GM04503 (cell line): ENCODE measurements at regions not wholly inside any gene's neighbourhood (a gene's known extent, or its start where the extent isn't known, plus 50 kb on each side); places are given as distances from the start of the nearest gene placed in this dataset.
"Not testable (repeated sequence)": the region's sequence is repeated elsewhere in the genome, so short reads cannot be mapped to it uniquely, and the experiment has no call there.

Source experiments
- DNase-seq: peaks from one replicate; pipeline ENCODE4 v3.0.0-alpha.2; 2012; ENCODE audit warnings: low read depth

DNA sequence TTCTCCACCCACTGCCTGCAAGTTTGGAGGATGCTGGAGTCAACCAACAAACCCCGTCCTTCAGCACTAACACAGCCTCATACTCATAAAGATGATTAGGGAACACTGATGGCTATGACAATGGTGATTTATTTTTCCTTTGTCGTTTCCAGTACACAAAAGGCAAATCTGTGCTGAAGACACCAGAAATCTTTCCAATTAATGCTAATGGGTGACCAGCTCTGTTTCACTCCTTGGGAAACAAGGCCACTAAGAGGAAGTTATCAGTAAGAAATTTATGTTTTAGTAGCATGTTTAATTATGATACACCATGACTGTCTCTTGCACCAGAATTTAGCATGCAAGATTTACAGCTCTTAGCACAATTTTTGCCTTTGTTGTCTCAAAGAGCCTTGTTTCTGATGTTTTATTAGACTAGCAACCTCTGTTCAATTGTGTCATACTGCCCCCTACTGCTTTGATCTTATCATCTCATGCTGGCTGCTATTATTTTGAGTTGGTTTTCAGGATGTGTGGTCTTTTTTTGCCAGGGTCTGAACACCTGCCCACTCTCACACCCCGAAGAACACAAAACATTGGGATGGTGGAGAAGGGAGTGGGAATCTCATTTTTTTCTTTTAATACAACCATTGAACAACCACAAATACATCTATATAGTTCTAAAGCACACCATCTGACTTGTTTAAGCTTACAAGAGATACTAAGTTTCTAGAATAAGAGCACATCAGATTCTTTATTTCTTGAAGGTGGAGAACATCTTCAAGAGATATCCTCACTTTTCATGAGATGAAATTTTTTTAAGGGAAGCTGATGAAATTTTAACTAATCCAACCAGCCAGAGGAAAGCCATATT lies 160.9 kb downstream of the SPTSSA start:
- DNase-seq = peak; percentile 11

DNA sequence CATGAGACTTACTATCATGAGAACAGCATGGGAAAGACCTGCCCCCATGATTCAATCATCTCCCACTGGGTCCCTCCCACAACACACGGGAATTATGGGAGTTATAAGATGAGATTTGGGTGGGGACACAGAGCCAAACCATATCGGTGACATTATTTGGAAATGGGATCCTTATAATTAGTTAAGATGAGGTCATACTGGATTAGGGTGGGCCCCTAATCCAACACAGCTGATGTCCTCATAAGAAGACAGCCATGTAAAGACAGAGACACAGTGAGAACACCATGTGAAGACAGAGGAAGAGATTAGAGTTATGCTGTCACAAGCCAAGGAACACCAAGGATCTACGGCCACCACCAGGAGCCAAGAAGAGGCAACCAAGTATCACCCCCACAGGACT lies 161.7 kb downstream of the SPTSSA start:
- DNase-seq = no peak

DNA sequence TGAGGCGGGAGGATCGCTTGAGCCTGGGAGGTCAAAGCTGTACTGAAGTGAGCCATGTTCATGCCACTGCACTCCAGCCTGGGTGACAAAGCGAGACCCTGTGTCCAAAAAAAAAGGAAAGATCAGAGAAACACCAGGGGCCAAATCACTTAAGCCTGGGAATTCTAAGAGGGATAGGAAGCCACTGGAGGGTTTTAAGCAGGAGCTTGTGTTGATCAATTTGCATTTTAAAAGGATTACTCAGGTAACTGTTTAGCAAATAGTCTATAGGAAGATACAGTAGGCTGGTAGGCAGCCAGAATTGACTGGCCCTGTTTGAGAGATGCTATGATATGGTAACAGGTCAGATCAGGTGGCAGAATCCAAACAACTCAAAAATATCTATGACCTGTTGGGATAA lies 162.7 kb downstream of the SPTSSA start:
- DNase-seq = no peak

DNA sequence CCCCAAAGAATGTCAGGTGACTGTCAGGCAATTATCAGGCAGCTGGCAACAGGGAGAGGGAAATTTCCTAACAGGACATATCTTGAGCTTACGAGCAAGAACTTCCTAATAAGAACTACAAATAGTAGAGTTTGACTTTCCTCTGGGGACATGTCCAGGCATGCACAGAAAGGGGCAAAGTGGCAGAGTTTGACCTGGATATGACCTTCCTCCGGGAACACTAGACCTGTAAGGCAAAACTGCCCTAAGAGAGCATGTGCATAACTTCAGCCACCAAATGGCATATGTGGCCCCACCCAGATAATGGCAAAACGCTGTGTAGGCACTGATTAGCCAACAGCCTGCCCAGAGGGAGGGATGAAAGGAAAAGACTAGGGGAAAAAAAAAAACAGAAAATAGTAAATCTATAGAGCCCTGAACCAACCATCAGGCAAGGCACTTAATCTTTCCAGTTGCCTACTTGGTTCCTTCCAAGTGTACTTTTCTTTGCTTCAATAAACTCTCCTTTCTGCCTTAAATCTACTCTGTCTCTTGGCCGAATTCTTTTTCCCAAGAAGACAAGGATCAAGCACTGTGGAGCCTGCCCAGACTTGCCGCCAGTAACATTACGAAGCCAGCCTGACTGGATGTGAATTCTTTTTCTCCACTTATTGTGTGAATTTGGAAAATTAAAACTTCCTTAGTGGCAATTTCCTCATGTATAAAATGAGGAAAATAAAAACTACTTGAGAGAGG lies 164.1 kb downstream of the SPTSSA start:
- no peak for DNase-seq

DNA sequence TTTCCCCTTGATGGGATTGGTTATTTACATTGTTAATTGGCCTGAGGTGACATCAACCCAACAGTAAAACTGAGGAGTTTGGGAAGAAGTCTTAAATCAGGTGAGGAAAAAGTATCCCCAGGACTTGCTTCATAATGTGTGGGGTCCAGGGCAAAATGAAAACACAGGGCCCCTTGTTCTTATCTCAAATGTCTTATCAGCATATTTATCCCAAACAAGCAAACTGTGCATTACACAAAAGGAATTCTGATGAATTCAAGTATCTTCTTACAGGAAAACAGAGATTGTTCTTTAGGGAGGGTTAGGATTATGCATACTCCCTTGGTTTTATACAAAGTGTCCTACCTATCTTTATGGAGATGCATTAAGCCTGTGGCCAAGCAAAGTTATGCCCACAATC lies 178.4 kb downstream of the SPTSSA start:
- DNase-seq = no peak

DNA sequence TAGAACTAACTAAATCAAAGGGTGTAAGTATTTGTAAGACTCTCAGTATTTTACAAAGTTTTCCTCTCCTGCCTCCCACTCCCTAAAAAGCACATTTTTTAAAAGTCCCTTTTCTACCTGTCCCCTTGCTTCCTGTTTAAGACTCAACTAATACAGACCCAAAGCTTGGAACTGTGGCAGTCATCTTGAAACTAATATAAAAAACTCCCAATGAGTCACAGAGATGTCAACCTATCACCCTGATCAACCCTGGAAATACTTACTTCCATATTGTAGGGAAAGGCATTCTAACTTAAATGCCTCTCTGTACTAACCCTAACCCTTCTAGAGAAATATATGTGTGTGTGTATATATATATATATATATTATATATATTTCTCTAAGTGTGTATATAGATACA lies 184.8 kb downstream of the SPTSSA start:
- DNase-seq = no peak

DNA sequence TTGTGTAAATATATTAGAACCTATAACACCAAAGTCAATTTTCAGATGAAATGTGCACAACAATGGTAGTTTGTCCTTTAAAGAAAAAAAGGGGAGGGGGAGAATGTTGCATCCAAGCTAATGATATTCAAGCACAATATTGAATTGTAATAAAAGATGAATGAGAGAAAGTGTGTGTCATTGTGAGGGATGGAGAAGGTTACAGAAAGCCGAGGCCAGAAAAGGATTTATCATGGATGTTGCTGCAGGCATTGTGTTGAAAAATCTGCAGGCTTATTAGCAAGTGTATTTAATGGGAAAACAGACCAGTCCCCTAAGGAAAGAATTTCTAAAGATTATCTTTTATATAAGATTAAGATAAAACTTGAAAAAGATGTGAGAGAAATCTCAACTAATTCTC lies 186.5 kb downstream of the SPTSSA start:
- no peak for DNase-seq

DNA sequence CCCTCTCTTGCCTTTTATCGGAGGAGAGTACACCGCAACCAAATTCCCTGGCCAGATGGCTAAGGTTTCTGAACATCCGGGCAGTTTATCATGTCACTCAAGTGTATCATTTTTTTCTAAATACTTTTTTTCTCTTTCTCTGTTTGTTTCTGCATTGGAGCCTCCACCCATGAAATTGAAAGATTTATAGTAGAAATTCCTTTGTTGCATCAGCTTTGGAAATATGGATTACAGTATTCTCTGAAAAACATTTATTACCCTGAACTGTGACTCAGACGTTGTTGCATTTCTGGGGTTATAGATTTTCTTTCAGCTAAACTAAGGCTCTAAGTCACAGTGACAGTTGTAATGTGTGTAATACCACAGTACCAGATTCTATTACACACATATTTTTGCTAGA lies 187.0 kb downstream of the SPTSSA start:
- peak; percentile 14 for DNase-seq

DNA sequence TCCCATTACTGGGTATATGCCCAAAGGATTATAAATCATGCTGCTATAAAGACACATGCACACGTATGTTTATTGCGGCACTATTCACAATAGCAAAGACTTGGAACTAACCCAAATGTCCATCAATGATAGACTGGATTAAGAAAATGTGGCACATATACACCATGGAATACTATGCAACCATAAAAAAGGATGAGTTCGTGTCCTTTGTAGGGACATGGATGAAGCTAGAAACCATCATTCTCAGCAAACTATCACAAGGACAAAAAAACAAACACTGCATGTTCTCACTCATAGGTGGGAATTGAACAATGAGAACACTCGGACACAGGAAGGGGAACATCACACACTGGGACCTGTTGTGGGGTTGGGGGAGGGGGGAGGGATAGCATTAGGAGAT lies 188.3 kb downstream of the SPTSSA start:
- DNase-seq = not testable (repeated sequence)

DNA sequence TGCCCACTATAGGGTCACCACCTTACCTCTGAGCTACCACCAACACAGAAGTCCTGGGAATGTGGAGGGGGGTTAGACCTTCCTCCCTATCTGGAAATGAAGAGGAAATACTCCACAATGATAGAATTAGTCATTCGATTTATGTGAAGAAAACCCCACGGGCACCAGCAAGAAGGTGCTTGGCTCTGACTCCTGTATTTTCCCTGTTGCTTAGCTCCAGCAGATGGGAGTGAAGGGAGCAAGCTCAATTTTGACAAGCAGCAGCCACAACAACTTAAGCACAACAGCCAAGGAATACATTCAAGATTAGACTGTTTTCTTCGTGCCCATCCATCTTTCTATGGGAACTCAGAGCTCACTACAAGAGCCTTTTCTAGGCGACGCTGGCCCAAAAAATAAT lies 191.7 kb downstream of the SPTSSA start:
- DNase-seq = no peak

DNA sequence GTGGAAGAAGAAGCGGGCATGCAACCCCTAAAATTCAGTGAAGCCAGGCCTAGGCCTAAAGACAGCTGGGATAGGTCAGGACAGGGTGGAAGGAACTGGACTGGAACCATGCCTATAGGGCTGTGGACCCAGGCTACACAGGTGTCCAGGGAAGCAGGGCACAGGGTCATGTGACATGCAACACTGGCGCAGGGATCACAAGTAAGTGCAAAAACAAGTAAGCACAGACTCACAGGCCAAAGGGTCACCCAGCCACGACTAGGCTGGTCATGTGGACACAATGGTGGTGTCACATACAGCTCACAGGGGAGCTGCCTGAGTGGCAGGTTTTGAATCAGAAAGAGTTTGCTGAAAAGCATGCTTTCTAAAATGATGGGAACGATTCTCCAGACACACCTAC lies 195.7 kb downstream of the SPTSSA start:
- DNase-seq = no peak

DNA sequence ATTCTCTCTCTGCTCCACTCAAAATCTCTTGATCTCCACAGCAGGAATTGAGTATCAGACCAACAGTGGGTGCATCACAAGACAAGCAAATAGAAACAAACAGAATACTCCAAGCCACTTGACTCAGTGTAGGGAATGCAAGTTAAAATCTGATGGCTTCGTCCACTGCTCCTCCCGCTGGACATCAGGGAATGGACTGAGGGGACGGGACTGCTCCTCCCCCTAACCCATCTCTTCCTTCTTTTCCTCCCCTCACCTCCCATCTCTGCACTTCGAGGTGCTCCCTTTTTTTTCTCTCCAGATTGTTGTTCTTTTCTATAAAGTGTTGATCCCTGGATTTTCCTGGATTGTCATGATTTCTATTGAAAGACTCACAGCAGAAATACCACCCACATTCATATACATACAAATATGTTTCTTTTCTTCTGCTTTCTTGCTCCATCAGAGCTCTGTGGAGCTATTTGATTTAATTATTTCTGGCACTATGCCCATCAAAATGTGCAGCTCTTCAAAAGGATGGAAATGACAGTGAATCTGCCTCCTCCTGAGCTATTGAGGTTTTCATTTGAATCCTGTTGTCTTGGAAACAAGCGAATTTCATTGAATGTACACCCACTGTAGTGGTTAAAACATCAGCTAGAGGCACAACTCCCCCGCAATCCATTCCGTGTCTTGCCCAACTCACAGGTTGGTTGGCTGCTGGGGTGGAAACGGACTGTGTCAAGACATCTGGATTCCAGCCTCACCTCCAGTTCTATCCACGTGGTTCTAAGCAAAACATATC lies 199.7 kb downstream of the SPTSSA start:
- no peak for DNase-seq

DNA sequence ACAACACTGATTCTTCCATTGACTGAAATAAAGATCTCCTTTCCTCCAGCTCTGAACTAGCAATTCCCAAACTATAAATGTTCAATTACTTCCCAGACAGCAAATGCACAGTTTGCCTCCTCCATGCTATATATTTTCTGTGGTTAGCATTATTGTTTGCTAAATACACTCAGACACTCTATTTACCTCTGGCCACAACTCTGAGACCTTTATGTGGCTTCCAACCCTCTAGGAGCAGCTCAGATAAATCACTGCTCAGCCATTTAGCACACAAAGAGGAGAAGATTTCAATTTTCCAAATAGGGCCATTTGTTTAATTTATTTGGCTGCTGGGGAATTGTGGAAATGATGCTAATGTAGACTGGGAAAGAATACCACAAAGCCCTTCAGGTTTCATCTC lies 202.0 kb downstream of the SPTSSA start:
- DNase-seq = no peak

DNA sequence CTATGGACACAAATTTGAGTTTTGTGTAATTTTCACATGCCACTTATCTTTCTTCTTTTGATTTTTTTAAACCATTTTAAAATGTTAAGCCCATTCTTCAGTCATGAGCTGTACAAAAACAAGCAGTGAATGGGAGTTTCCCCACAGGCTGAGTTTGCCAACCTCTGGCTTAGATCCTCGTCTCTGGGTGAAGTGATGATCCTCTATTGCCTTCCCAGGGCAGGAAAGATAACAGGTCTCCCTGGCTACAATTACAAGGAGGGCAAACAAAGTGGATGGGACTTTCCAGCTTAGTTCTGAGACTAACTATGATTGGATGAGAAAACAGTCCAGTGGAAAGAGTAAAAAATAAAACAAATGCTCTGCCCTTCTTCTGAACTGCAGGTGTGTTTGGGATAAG lies 203.7 kb downstream of the SPTSSA start:
- DNase-seq = peak; percentile 7

DNA sequence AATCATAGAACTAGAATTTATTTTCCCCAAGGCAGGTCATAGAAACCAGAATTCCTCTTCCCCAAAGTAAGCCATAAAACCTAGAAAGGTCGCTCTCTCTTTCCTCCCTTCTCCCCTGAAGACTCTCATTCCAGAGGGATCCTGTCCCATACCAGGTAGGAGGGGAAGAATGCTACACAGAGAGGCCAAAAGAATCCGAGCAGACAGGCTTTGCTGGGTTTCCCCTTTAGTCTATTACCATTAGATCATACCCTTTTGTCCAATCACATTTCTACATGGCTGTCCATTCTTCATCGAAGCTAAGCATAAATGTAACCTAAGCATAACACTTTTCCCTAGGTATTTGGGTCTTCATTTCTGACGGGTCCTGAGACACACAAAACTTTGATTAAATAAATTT lies 204.5 kb downstream of the SPTSSA start:
- DNase-seq = no peak

DNA sequence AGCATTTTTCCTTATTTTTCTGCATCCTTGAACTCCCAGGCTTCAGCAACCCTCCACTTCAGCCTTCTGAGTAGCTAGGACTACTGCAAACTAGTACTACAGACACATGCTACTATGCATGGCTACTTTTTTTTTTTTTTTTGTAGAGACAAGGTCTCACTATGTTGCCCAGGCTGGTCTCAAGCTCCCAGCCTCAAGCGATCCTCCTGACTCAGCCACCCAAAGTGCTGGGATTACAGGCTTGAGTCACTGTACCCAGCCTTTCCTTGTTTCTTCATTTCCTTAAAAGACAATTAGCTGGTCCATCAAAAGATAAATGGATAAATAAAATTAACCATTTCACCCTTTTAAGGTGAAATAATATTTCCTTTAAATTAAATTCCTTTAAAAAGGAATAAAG lies 205.8 kb downstream of the SPTSSA start:
- DNase-seq = no peak

DNA sequence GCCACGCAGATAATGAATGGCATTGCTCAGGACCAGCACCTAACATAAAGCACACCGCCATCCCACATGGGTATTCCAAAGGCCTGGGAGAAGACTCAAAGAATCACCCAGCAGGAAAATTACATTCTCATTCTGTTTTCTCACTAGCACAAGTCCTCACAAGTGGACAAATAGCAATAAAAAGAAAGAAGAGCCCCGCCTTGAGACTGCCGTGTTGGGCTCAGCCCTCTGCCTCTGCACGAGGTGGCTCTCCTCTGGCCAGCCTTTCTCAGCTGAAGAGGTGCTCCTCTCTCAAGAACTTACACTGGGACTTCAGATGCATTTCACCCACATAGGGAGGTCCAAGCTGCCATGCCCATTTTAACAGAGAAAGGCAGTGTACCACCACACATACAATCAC lies 207.5 kb downstream of the SPTSSA start:
- no peak for DNase-seq

DNA sequence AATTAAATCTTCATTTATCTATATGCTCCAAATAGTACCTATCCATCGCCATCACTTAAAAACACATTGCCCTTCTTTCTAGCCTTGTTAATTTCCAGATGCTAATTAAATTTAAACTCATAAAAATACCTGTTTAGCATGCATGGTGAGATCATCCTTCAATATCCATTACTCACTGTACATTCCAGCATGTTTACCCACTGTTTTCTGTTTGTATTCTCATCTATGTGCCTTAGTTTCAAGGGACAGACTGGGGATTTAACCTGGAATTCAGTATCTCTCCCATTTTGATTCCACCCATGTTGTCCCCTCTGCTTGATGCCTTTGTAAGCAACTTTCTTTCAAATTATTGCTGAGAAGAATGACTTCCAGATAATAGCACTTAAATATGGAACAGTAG lies 208.0 kb downstream of the SPTSSA start:
- DNase-seq = no peak

DNA sequence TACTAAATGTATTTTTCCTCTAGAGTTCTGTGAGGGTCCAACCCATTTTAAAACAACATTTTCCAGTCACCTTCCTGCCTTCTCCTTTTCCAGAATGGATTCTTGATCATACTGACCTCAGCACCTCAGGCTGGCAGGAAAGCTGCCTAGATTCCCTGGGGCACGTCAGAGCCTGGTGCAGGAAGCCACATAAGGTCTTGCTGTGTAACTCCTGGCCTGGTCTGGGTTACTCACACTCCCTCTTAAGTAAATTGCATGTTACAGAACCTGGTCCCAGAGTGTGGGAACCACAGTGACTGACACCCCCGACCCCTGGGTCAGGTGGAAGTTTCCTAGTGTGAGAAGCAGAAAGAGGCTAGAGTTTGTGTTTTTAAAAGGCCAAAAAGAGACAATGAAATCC lies 209.8 kb downstream of the SPTSSA start:
- DNase-seq = no peak

DNA sequence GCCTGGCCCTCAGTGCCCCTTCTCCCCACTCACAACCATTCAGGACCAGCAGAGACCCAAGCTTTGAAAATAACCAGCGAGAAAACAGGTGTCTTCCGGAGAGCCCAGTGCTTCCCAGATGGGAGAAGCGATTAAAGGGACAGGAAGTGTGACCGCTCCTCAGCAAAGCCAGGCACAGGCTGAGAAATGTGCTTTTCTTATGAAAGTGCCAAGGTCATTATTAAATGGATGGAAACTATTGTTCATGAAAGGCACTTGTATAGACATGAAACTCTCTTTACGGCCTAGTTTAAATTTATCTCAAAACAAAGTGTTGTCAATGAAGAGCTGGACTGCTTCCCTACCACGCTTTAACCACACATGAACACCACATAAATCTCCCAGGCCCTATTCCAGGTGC lies 210.4 kb downstream of the SPTSSA start:
- DNase-seq = no peak

DNA sequence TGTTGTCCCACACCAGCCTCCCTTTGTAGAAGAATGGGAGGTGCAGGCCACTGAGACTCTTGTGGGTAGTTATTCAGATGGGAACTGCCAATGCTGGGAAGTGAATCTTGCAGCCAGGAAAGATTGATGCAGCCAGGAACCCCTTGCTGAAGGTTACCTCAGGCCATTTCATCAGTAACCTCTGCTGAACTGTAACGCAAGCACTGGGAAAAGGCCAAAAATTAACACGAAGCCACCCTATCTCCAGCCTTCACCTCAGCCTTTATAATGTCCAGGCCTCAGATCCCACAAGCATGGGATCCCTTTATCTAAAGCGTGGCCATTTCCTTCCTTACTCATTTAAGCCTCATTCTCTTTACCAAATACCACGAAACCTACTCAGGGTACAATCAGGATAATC lies 211.1 kb downstream of the SPTSSA start:
- DNase-seq = no peak

DNA sequence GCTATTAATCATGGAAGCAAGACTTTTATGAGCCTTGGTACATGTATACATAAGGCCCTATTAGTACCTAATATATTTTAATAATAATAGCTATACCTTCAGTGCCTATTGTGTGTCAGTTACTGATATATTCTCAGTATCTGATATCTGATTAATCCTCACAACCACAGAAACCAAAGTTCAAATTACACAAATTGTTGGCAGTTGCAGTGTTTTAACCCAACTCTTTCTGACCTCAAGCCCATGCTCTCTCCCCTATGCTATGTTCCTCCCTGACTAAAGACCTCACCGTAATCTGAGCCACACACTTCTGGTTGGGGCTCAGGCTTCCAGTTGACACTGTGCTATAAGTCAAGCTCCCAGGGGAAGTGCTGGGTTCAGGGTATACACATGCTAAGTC lies 214.4 kb downstream of the SPTSSA start:
- DNase-seq = no peak

DNA sequence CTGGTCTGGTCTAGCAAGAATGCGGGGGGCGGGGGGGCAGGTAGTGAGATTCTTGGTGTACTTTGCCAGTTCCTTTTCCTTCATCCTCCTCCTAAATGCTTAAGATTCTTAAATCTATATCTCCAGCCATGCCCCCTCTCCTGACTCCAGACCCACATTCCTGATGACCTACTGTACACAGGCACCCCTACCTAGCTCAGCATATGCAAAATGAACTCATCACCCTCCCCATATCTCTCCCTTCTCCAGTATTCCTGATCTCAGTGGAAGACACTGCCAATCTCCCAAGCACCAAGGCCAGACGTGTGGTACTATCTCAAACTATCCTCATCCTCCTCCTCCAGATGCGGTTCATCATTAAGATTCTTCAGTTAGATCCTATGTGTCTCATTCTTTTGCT lies 215.8 kb downstream of the SPTSSA start:
- DNase-seq = no peak
